Heart left ventricle (tissue), 13 donors: ENCODE measurements at regions not wholly inside any gene's neighbourhood (a gene's known extent, or its start where the extent isn't known, plus 50 kb on each side); places are given as distances from the start of the nearest gene placed in this dataset.

Source experiments
- CTCF ChIP-seq, 12 donors: fragments of 200-600 bp; sonication (generic) in 4 of 12; IDR thresholded peaks; one replicate each; pipeline versions ENCODE4 v1.5.0 to v1.8.0; 2018 to 2022; ENCODE audit warnings: antibody characterized with exemption in 12 of 12, mild to moderate bottlenecking in 5 of 12
- POLR2A ChIP-seq, 2 donors: fragments of 450-650 bp; IDR thresholded peaks; one replicate each; pipeline ENCODE4 v1.6.1; 2017; ENCODE audit warnings: antibody characterized with exemption in 2 of 2, mild to moderate bottlenecking in 2 of 2, moderate library complexity in 2 of 2
- donor health status: ischemic (EF 13 %, LVEDD 7.1; RV severe dilation, severe dysfunction).
- donor health status: DM: no; HTN: yes; CAD: no.
- donor health status: DM: no; HTN: no; CAD: no.
- donor health status: ischemic (EF 25% LVEDD 6.9; RV normal size, moderate dysfunction).
- donor health status: ischemic (EF 25% LVEDD 5.7; RV mildly dilated, moderate dysfunction).
- donor health status: ischemic (EF 35%, LVEDD 5.7; RV mildly dilated, moderate dysfunction).
- donor health status: nonischemic (EF 11% LVEDD 7.7; RV severe dilation, severe dysfunction).
- donor health status: DM: yes; HTN: yes; CAD: no.
- donor health status: PGD.
- donor health status: ischemic (EF 29% LVEDD 5.4; RV normal size, mild dysfunction).
- donor health status: nonischemic (EF 23%, LVEDD 6.1; RV moderate dilation, normal function).

GRCh38 chr4:184288451-184289178, 70.9 kb upstream of the ENPP6 start:
- TF ChIP-seq CTCF (IDR thresholded peaks at IDR 0.05) (no peak), POLR2A (IDR thresholded peaks at IDR 0.05) (no peak)
